Hematopoietic multipotent progenitor cell treated with erythropoietin and hydrocortisone succinate and interleukin-3 and kit ligand, for 8 days (in vitro differentiated cells): ENCODE measurements at regions not wholly inside any gene's neighbourhood (a gene's known extent, or its start where the extent isn't known, plus 50 kb on each side); places are given as distances from the start of the nearest gene placed in this dataset.

Source experiments
- DNase-seq: peaks from one replicate; pipeline ENCODE4 v3.0.0-alpha.2; 2015

- no peak for DNase-seq
Observed at GRCh38 chr14:36408388-36408787, 88.0 kb upstream of the MBIP start.

- DNase-seq: no peak
Observed at GRCh38 chr14:36405589-36406274, 85.3 kb upstream of the MBIP start.

- DNase-seq: no peak
Observed at GRCh38 chr14:36402867-36403266, 82.4 kb upstream of the MBIP start.

GRCh38 chr14:36398463-36399291, 78.2 kb upstream of the MBIP start:
- DNase-seq: no peak

GRCh38 chr14:36397357-36397756, 76.9 kb upstream of the MBIP start:
- no peak for DNase-seq

- DNase-seq: no peak
Observed at GRCh38 chr14:36396798-36397197, 76.4 kb upstream of the MBIP start.

GRCh38 chr14:36394593-36394992, 74.2 kb upstream of the MBIP start:
- DNase-seq: no peak

GRCh38 chr14:36390718-36391117, 70.3 kb upstream of the MBIP start:
- no peak for DNase-seq

- DNase-seq: no peak
Observed at GRCh38 chr14:36383767-36384431, 63.5 kb upstream of the MBIP start.

GRCh38 chr14:36373982-36374673, 53.7 kb upstream of the MBIP start:
- DNase-seq: peak; percentile 84
